Ureter (tissue), 1 donor: ENCODE measurements at regions not wholly inside any gene's neighbourhood (a gene's known extent, or its start where the extent isn't known, plus 50 kb on each side); places are given as distances from the start of the nearest gene placed in this dataset.

Source experiments
- DNase-seq: peaks from one replicate; pipeline ENCODE4 v3.0.0-alpha.2; 2020; ENCODE audit warnings: low spot score
- donor health status: DM: yes; HTN: yes; CAD: no.

GRCh38 chr15:62834686-62835329 lies 207.7 kb upstream of the TPM1 start:
- no peak for DNase-seq

GRCh38 chr15:62835351-62835750 lies 207.2 kb upstream of the TPM1 start:
- no peak for DNase-seq

GRCh38 chr15:62835762-62836161 lies 206.8 kb upstream of the TPM1 start:
- DNase-seq = no peak

DNA sequence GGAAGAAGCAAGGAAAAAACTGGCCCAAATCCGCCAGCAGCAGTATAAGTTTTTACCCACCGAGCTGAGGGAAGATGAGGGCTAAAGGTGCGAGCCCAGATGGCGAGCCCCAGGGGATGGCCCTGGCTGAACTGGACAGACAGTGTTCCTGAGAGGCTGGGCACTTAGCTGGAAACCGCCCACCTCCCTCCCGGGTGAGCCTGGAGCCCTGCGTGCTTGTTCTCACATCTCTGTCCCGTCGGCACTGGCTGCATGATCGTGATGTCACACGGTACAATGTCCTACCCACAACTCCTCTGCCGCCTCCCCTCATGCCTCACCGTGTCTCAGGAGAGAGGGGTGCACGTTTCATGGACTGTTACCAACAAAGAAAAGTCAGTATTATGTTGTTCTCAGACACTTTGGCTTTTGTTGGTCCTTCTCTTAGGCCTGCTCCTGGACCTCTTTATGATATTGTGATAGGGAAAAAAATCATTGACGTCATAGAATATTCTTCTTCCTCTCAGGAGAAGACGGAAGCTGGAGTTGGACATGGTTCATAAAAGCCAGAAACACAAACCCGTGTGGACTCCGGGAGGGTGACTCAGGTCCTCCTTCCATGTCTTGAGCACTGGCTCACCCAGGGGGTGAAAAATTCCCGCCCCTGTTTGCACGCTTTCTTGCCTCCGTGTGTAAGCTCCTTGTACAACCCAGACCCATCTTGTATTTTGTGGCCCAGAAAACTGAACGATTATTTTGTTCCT lies 201.8 kb upstream of the TPM1 start:
- DNase-seq = no peak

DNA sequence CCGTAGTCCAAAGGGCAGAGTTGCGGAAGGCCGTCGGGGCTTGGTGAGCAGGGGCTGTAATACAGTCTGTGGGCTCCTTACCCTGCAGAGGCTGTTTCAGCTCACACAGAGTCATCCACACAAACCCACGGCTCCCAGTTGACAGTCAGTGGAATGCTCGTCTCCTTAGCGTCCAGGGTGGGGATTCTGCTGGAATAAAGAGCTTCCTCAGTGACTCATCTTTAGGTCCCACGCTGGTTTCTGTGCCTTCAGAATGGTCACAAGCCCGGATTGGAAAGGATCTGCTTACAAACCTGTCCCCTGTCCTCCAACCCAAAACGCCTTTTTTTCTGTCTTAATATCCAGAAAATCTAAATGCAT lies 201.3 kb upstream of the TPM1 start:
- DNase-seq = no peak

- no peak for DNase-seq
Measured at GRCh38 chr15:62841891-62842559, 200.5 kb upstream of the TPM1 start.

DNA sequence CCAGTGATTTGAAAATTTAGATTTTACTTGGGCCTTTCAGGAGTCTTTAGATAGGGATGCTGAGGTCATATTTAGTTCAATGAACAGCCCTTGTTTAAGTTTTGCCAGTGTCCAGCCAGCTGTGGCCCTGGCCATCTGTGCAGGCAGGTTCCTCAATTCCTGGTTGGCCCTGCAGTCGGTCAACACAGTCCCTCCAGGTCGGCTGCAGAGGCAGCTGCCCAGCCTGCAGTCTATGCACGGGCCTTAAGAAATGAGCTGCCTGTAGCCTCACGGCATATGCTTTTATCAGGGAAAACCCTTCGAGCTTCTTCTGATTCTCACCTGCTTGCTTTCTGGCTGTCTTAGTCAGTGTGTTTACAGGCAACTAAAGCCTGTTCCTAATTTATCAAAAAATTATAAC lies 199.2 kb upstream of the TPM1 start:
- no peak for DNase-seq

GRCh38 chr15:62844564-62845240 lies 197.8 kb upstream of the TPM1 start:
- no peak for DNase-seq

- no peak for DNase-seq
Measured at GRCh38 chr15:62845241-62846126, 197.1 kb upstream of the TPM1 start.

DNA sequence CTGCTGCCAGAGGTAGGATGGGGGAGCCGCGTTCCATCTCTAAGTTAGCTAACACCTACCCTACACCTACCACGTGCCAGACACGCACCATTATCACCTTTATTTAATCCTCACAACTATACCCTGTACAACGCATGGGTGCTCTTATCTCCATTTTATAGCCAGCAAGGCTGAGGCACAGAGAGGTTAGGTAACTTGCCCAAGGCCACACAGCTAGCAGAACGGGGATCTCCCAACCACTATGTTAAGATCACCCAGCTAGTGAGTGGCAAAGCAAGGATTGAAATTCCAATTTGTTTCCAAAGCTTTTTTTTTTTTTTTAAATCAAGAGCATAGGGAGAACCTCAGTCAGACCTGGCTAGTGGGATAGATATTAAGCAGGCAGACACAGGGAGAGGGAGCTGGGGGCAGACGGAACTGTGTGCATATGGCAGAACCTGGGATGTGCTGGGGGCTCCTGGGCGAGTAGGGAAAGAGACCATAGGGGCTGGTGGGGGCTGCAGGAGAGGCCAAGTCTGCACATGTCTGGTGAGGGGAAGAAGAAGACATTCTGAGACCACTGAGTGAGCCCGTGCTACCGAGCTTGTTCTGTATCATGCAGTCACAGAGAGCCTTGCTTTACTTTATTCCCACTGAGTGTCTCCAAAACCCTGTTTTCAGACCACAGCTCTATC lies 196.3 kb upstream of the TPM1 start:
- no peak for DNase-seq

GRCh38 chr15:62846805-62847495 lies 195.6 kb upstream of the TPM1 start:
- no peak for DNase-seq

DNA sequence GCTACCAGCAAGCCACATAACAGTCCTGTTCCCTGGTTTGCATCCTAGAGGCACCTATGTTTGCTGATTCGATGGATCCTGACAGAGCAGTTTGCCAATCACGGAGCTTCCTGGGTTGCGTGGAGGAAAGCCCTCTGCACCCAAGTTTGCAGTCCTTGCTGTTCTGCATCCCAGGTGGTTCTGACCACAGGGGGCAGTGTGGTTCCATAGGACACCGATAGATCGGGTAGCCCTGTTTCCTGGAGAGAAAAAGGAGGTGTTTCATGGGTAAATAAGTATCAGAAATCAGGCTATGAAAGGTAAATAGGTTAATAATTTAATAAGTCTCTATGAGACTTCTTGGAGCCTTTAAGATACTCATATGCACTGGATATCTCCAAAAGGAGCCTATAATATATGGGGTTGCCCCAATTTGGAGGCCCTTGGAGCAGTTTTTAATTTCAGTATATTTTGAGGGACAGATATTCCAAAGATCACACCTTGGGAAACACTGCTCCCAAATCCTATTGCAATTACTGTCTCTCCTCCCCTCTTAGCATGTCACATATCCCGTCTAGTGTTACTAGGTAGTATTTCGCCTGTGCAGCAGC lies 194.6 kb upstream of the TPM1 start:
- DNase-seq = peak; percentile 64

- DNase-seq = no peak
Measured at GRCh38 chr15:62848632-62849050, 193.9 kb upstream of the TPM1 start.

DNA sequence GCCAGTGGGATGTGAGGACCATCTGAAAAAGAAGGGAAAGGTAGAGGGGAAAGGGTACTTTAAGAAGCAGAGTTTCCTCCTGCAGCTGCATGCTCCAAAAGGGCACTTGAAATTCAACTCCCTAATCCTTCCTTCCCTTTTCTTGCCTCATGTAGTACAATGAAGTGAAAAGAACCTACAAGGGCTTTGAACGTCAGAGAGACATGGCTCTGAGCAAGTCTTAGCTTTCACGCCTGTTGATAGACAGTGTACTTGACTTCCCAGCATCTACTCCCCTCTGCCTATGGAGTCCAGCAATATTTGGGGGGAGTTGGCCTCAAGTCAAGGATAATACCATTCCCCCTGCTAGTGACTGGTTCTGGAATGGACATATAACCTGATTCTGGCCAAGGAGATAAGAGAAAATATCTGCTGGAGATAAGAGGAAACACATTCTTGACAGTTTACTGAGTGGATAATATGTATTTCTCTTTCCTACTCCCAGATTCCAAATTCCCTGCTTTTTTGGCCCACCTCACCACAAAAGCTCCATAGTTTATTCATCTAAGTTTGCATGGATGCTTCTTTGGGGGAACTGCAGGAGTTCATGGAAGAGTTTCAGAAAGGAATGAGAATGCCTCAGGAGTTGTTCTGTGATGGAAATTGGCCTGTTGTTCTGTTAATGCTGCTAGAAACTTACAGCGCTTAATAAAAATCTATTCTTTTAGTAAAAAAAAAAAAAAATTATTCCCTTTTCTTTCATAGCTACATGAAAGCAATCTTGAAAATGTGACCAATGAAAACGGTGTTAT lies 193.0 kb upstream of the TPM1 start:
- no peak for DNase-seq

DNA sequence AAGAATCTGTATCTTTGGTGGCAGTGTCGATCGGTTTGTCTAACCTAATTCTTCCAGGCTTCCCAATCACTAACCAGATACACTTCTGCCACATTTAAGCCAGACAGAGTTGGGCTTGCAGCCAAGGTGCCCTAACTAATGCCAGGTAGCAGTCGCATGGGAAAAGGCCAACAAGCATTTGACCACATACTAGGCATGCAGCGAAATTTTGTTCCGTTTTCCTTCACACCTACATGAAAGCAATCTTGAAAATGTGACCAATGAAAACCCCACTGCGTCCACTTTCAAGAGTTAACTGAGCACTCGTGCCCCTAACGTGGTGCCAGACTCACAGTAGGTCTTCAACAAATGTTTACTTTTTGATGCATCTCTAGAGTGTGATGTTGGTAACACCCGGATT lies 192.2 kb upstream of the TPM1 start:
- DNase-seq = no peak

DNA sequence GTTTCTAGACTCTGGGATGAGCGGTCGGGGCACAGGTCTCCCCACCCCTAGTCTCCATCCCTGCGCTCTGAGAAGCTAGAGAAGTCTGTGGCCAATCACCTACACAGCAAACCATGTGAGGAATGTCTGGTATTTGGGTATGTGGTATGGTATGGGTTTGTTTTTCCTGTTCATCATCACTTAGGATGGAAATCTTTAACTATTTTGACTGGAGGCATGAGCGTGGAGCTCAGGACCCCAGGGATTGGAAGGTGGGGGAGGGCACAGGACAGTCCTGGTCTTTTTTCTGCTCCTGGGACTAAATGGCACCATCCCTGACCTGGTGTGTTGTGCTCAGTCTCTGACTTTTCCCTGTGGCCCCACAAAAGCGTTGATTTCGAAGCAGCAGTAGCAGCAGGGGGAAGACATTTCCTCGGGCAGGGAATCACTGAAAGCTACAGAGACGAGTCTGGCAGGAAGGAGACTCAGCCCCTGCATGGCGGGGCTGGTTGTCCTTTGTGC lies 191.7 kb upstream of the TPM1 start:
- no peak for DNase-seq

DNA sequence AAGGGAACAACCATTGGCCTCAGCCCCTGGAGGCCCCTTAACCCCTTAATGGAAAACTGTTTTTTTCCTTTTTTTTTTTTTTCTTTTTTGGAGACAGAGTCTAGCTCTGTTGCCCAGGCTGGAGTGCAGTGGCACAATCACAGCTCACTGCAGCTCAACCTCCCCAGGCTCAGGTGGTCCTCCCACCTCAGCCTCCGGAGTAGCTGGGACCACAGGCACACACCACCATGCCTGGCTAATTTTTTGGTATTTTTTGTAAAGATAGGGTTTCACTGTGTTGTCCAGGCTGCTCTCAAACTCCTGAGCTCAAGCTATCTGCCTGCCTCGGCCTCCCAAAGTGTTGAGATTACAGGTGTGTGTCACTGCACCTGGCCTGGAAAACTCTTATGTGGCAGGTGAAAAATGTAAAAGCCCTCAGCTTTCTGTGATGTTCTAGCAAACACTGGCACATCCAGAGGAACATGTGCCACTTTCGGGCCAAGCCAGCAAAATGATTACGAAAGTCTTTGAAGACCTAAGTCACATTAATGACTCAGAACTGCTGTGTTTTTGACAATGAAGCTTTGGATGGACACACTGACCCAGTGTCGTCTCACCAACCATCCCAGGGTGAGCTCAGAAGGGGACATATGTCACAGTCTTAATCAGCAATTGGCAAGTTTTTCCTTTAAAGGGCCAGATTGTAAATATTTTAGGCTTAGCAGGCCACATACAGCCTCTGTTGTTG lies 189.3 kb upstream of the TPM1 start:
- no peak for DNase-seq

DNA sequence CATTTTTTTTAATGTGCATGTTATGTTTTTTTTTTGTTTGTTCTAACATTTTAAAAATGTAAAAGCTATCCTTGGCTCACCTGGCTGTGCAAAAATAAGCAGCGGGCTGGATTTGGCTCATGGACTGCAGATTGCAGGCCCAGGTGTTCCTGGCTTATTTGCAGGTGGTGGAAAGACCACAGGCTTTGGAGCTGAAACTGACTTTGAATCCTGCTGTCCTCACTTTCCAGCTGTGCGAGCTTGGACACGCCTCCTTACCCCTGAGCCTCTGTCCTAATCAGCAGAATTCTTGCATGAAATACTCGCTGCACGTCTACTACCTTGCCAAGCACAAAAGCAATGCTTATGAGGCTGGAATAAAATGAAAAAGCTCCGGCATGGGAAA lies 188.7 kb upstream of the TPM1 start:
- DNase-seq = no peak
